AG04450 (cell line): ENCODE measurements at regions not wholly inside any gene's neighbourhood (a gene's known extent, or its start where the extent isn't known, plus 50 kb on each side); places are given as distances from the start of the nearest gene placed in this dataset.
"Not testable (repeated sequence)": the region's sequence is repeated elsewhere in the genome, so short reads cannot be mapped to it uniquely, and the experiment has no call there.

Experiments
- CTCF ChIA-PET: fragments of 300-600, 350-600 bp; formaldehyde crosslinking; extraction: SDS; loops from one replicate; lab custom pipeline; 2022; ENCODE audit warnings: antibody characterized with exemption, inconsistent platforms; lab: Charles Lee
- POLR2A ChIA-PET: fragments of 350-600 bp; formaldehyde crosslinking; extraction: SDS; loops from one replicate; lab custom pipeline; 2021; ENCODE audit warnings: antibody characterized with exemption, inconsistent platforms; lab: Yijun Ruan, JAX
- DNase-seq: peaks from one replicate; pipeline ENCODE4 v3.0.0-alpha.2; 2011; ENCODE audit warnings: low read depth, low spot score
- H3K27ac ChIP-seq: one replicate; pipeline ENCODE4 v1.5.1; 2012; ENCODE audit warnings: low read depth, low read length, control low read depth
- H3K27me3 ChIP-seq: one replicate; pipeline ENCODE4 v1.6.0; 2012; ENCODE audit warnings: low read length; ENCODE audit not compliant: control insufficient read depth, insufficient read depth
- H3K4me3 ChIP-seq: 2 replicates; pipeline ENCODE4 v1.5.1; 2011; ENCODE audit warnings: mild to moderate bottlenecking, low read depth, low read length, control low read depth
- H3K9me3 ChIP-seq: 2 replicates; pipeline ENCODE4 v1.5.1; 2012; ENCODE audit warnings: low read length; ENCODE audit not compliant: control insufficient read depth, insufficient read depth
- TF ChIP-seq, protein P1 (sequence below): IDR thresholded peaks from 2 replicates; pipeline ENCODE4 v1.5.1; 2011; ENCODE audit warnings: low read depth, low read length, control low read depth, inconsistent platforms

DNA sequence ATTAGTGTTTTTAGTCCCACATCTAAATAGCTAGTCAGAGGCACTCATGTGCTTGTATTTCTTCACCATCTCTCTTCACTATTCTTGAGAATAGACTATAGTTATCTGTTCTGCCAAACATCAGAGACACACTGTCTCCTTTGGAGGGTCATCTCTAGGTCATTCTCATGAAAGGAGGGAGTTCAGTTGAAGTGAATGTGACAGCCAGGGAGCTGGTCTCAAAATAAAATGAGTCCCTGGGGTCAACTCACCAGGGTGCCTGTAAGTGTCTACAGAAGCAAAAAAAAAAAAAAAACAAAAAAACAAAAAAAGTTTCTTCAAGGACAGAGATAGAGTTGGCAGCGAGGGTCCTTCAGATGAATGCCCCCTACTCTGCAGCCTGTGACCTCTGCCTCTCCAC is 171.0 kb downstream of the ID4 start:
- TF ChIP-seq, protein P1, sequence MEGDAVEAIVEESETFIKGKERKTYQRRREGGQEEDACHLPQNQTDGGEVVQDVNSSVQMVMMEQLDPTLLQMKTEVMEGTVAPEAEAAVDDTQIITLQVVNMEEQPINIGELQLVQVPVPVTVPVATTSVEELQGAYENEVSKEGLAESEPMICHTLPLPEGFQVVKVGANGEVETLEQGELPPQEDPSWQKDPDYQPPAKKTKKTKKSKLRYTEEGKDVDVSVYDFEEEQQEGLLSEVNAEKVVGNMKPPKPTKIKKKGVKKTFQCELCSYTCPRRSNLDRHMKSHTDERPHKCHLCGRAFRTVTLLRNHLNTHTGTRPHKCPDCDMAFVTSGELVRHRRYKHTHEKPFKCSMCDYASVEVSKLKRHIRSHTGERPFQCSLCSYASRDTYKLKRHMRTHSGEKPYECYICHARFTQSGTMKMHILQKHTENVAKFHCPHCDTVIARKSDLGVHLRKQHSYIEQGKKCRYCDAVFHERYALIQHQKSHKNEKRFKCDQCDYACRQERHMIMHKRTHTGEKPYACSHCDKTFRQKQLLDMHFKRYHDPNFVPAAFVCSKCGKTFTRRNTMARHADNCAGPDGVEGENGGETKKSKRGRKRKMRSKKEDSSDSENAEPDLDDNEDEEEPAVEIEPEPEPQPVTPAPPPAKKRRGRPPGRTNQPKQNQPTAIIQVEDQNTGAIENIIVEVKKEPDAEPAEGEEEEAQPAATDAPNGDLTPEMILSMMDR, result no peak
- POLR2A ChIA-PET, result no interaction called here
- Histone ChIP-seq H3K4me3 (no peak overlapping the region), H3K27me3 (no peaks in the 10 kb centered on the region), H3K9me3 (no peaks in the 10 kb centered on the region), H3K27ac (no peak overlapping the region)
- DNase-seq, result no peak
- CTCF ChIA-PET, result no interaction called here

DNA sequence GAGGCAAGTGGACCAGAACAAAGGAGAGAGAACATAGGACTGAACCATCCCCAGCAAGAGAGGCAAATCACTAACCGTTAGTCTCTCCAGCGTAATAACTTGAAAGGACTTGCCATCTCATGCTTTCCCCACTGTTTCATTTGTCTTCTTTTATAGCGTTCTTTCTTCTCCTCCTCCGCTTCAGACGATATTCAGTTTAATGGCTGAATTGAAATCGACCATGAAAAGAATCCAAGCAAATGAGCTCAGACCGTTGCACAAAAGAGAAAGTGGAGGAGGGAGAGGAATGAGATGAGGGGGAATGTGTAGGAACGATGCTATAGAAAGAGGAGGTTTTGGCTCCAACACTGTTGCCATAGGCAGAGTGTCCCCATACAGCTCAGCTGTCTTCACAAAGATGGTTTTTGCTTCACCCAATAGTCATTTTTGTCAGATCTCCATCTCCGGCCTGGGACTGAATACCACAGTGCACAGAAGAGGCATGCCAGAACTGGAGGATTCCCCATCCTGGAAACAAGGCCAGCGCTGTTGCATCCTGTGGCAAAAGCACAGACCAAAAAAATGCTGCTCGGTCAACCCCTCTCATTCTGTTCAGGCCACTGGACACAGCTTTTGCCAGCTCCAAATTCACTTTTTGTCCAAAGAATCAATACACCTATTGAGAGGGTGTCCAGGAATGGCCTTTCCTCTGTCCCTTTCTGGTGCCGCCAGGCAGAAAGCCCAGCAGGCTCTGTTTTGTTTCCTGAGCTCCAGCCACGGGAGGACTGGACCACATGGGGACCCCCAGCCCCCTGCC is 176.1 kb downstream of the ID4 start:
- ChIA-PET POLR2A (no interaction called here), CTCF (no interaction called here)
- Histone ChIP-seq H3K4me3 (no peak overlapping the region), H3K9me3 (no peaks in the 10 kb centered on the region), H3K27me3 (no peaks in the 10 kb centered on the region), H3K27ac (no peak overlapping the region)
- TF ChIP-seq, protein P1, result no peak
- no peak for DNase-seq

DNA sequence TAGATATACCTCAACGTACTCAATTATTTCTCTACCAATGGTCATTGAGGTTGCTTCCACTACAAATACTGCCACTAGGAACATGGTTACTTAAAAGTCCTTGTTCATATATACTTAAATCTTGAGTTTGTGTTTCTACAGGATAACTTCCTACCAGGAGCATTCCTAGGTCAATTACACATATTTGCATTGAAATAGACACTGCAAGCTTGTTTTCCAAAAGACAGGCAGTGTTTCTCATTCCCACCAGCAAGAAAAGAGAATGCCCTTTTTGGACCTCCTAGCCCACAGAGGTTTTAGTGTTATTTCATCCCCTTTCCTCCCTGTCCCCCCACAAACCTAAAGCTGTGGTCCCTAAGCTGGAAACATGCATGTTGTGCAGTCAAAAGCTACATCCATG is 177.3 kb downstream of the ID4 start:
- TF ChIP-seq, protein P1, result no peak
- Histone ChIP-seq H3K27ac (no peak overlapping the region), H3K4me3 (no peak overlapping the region), H3K27me3 (no peaks in the 10 kb centered on the region), H3K9me3 (no peaks in the 10 kb centered on the region)
- no peak for DNase-seq
- ChIA-PET CTCF (no interaction called here), POLR2A (no interaction called here)

DNA sequence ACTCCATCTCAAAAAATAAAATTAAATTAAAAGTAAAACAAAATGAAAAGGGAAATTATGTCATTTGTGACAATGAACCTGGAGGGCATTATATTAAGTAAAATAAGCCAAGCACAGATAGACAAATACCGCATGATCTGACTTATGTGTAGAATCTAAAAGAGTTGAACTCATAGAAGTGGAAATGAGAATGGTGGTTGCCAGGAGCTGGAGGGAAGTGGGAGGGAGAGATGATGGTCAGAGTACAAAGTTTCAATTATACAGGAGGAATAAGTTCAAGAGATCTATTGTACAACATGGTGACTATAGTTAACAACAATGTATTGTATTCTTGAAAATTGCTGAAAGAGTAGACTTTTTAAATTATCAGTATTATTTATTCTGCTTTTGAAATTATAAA is 183.4 kb downstream of the ID4 start:
- ChIA-PET CTCF (no interaction called here), POLR2A (no interaction called here)
- H3K4me3 ChIP-seq, result no peak overlapping the region
- no peak for DNase-seq
- TF ChIP-seq, protein P1, result no peak
- H3K9me3 ChIP-seq, result no peaks in the 10 kb centered on the region
- H3K27me3 ChIP-seq, result no peaks in the 10 kb centered on the region
- no peak overlapping the region for H3K27ac ChIP-seq

DNA sequence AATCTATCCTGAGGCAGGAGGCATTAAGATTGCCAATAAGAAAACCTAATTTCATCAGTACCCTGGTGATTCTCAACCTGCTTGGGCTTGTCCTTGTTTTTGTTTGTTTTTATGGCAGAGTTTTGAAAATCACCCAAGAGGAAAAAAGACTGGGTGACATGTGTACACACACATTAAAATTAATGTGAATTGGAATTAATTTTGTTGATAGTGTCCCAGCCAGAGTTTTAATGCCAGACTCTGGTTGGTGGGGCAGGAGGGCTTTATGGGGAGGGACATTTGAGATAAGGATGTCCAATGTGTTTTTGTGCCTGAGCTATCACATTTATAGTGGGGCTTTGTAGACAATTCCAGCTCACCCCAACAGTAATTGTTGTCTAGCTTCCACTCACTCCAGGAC is 184.6 kb downstream of the ID4 start:
- H3K4me3 ChIP-seq, result no peak overlapping the region
- no peaks in the 10 kb centered on the region for H3K9me3 ChIP-seq
- ChIA-PET POLR2A (no interaction called here), CTCF (no interaction called here)
- TF ChIP-seq, protein P1, result no peak
- H3K27ac ChIP-seq, result no peak overlapping the region
- H3K27me3 ChIP-seq, result no peaks in the 10 kb centered on the region
- DNase-seq, result no peak

DNA sequence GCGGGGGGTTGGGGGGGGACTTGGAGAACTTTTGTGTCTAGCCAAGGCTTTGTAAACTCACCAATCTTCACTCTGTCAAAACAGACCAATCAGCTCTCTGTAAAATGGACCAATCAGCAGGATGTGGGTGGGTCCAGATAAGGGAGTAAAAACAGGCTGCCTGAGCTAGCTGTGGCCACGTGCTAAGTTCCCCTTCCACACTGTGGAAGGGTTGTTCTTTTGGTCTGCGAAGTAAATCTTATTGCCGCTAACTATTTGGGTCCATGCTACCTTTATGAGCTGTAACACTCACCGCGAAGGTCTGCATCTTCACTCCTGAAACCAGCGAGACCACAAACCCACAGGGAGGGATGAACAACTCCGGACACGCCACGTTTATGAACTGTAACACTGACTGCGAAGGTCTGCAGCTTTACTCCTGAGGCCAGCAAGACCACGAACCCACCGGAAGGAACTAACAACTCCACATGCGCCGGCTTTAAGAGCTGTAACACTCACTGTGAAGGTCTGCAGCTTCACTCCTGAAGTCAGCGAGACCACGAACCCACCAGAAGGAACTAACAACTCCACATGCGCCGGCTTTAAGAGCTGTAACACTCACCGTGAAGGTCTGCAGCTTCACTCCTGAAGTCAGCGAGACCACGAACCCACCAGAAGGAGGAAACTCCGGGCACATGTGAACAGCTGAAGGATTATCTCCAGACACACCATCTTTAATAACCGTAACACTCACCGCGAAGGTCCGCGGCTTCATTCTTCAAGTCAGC is 186.6 kb downstream of the ID4 start:
- H3K27me3 ChIP-seq, CTCF ChIA-PET, POLR2A ChIA-PET, DNase-seq, H3K4me3 ChIP-seq, H3K9me3 ChIP-seq, H3K27ac ChIP-seq: not testable (repeated sequence)
